Liver (tissue), 8 donors: ENCODE measurements at regions not wholly inside any gene's neighbourhood (a gene's known extent, or its start where the extent isn't known, plus 50 kb on each side); places are given as distances from the start of the nearest gene placed in this dataset.

Experiments
- DNase-seq: peaks from one replicate; pipeline ENCODE4 v3.0.0-alpha.2; 2017; ENCODE audit warnings: low spot score
- H3K27ac ChIP-seq, 2 donors: one replicate each; pipeline ENCODE4 v1.7.0; 2013; ENCODE audit warnings: inconsistent platforms in 2 of 2, low read length in 2 of 2, control low read depth in 1 of 2, low read depth in 1 of 2, mild to moderate bottlenecking in 1 of 2
- H3K27me3 ChIP-seq, 4 donors: one replicate each; pipeline versions ENCODE4 v1.6.1 to v1.7.0; 2013; ENCODE audit warnings: low read length in 3 of 4, inconsistent platforms in 1 of 4, mild to moderate bottlenecking in 1 of 4, moderate library complexity in 1 of 4; ENCODE audit not compliant: control insufficient read depth in 4 of 4, insufficient read depth in 4 of 4
- H3K36me3 ChIP-seq, 4 donors: one replicate each; pipeline versions ENCODE4 v1.6.1 to v1.7.0; 2013; ENCODE audit warnings: low read length in 3 of 4, mild to moderate bottlenecking in 3 of 4, low read depth in 1 of 4, moderate library complexity in 1 of 4; ENCODE audit not compliant: control insufficient read depth in 4 of 4, insufficient read depth in 3 of 4
- H3K4me1 ChIP-seq, 4 donors: one replicate each; pipeline versions ENCODE4 v1.6.1 to v1.7.0; 2013; ENCODE audit warnings: low read length in 3 of 4, mild to moderate bottlenecking in 3 of 4, moderate library complexity in 1 of 4; ENCODE audit not compliant: control insufficient read depth in 4 of 4, insufficient read depth in 4 of 4
- H3K4me3 ChIP-seq, 3 donors: one replicate each; pipeline versions ENCODE4 v1.6.1 to v1.7.0; 2013; ENCODE audit warnings: low read length in 3 of 3, control low read depth in 1 of 3, low read depth in 1 of 3, mild to moderate bottlenecking in 1 of 3
- H3K9ac ChIP-seq, 2 donors: one replicate each; pipeline ENCODE4 v1.7.0; 2013; ENCODE audit warnings: low read length in 2 of 2, mild to moderate bottlenecking in 2 of 2, moderate library complexity in 2 of 2, control low read depth in 1 of 2, low read depth in 1 of 2
- H3K9me3 ChIP-seq, 4 donors: one replicate each; pipeline versions ENCODE4 v1.6.1 to v1.7.0; 2013; ENCODE audit warnings: low read length in 3 of 4; ENCODE audit not compliant: control insufficient read depth in 4 of 4
- CTCF ChIP-seq: fragments of 150-350 bp; IDR thresholded peaks from 2 replicates; pipeline ENCODE4 v1.5.1; 2017; ENCODE audit warnings: improper control_type of control experiment, low read depth, low read length; ENCODE audit not compliant: missing input control
- EGR1 ChIP-seq, 2 donors: IDR thresholded peaks; 2 replicates each; pipeline ENCODE4 v1.6.1; 2016 to 2018; ENCODE audit warnings: antibody characterized with exemption in 2 of 2, low read depth in 2 of 2
- FOXA1 ChIP-seq: IDR thresholded peaks from 2 replicates; pipeline ENCODE4 v1.6.1; 2016; ENCODE audit warnings: antibody characterized with exemption
- FOXA2 ChIP-seq: IDR thresholded peaks from 2 replicates; pipeline ENCODE4 v1.6.1; 2016; ENCODE audit warnings: antibody characterized with exemption
- HNF4A ChIP-seq, 2 donors: conservative IDR thresholded peaks; 2 replicates each; pipeline ENCODE4 v1.6.1; 2016; ENCODE audit warnings: antibody characterized with exemption in 2 of 2, mild to moderate bottlenecking in 2 of 2
- HNF4G ChIP-seq: IDR thresholded peaks from 2 replicates; pipeline ENCODE4 v1.6.1; 2016; ENCODE audit warnings: antibody characterized with exemption
- MAX ChIP-seq: IDR thresholded peaks from 2 replicates; pipeline ENCODE4 v1.6.1; 2016; ENCODE audit warnings: antibody characterized with exemption
- NR2F2 ChIP-seq: IDR thresholded peaks from 2 replicates; pipeline ENCODE4 v1.6.1; 2016; ENCODE audit warnings: antibody characterized with exemption
- RAD21 ChIP-seq, 2 donors: IDR thresholded peaks; 2 replicates each; pipeline ENCODE4 v1.6.1; 2016; ENCODE audit warnings: antibody characterized with exemption in 2 of 2, mild to moderate bottlenecking in 2 of 2
- REST ChIP-seq: IDR thresholded peaks from 2 replicates; pipeline ENCODE4 v1.6.1; 2016; ENCODE audit warnings: antibody characterized with exemption, mild to moderate bottlenecking
- RXRA ChIP-seq, 2 donors: IDR thresholded peaks; 2 replicates each; pipeline ENCODE4 v1.6.1; 2017 to 2018; ENCODE audit warnings: antibody characterized with exemption in 2 of 2, mild to moderate bottlenecking in 1 of 2
- SP1 ChIP-seq: IDR thresholded peaks from 2 replicates; pipeline ENCODE4 v1.6.1; 2018; ENCODE audit warnings: antibody characterized with exemption, mild to moderate bottlenecking
- TAF1 ChIP-seq: conservative IDR thresholded peaks from 2 replicates; pipeline ENCODE4 v1.6.1; 2016; ENCODE audit warnings: antibody characterized with exemption, mild to moderate bottlenecking
- YY1 ChIP-seq: IDR thresholded peaks from 2 replicates; pipeline ENCODE4 v1.6.1; 2016; ENCODE audit warnings: antibody characterized with exemption, mild to moderate bottlenecking
- ZBTB33 ChIP-seq: IDR thresholded peaks from 2 replicates; pipeline ENCODE4 v1.6.1; 2016; ENCODE audit warnings: antibody characterized with exemption
- WGBS: extraction: QIAGEN DNeasy Blood & Tissue Kit; methylation state at CpG from one replicate; pipeline ENCODE4 v1.1.7; 2013; 5-methylcytosine and 5-hydroxymethylcytosine counted together
- donor health status: healthy.
- donor health status: healthy.
- donor health status: healthy.
- donor health status: healthy.
- donor health status: healthy.

- 57% methylated on average over 2 of the region's 2 CpGs for WGBS
- DNase-seq = no peak
- no peak for TF ChIP-seq REST
- TF ChIP-seq EGR1 (IDR thresholded peaks at IDR 0.05; ENCODE audit: low read depth in 2 of 2) = no peak
- TF ChIP-seq TAF1 = no peak
- no peak for TF ChIP-seq RXRA (IDR thresholded peaks at IDR 0.05)
- no peak for TF ChIP-seq RAD21 (IDR thresholded peaks at IDR 0.05)
- no peak for TF ChIP-seq SP1
- TF ChIP-seq ZBTB33 = no peak
- no peak for TF ChIP-seq MAX
- TF ChIP-seq NR2F2 = no peak
- no peak for TF ChIP-seq FOXA1
- TF ChIP-seq FOXA2 = no peak
- no peak for TF ChIP-seq HNF4A (conservative IDR thresholded peaks at IDR 0.05)
- TF ChIP-seq HNF4G = no peak
- TF ChIP-seq CTCF = no peak
- TF ChIP-seq YY1 = no peak
- no peaks in the 10 kb centered on the region for H3K4me1 ChIP-seq
- no peak overlapping the region for H3K27ac ChIP-seq
- H3K9me3 ChIP-seq = peaks cover 0 to 6% (median 2%) of the 10 kb centered on the region in 4 donors
- peaks cover 0 to 4% (median 0%) of the 10 kb centered on the region in 4 donors for H3K27me3 ChIP-seq
- H3K4me3 ChIP-seq = no peak overlapping the region
- H3K9ac ChIP-seq = no peak overlapping the region
- H3K36me3 ChIP-seq = no peaks in the 10 kb centered on the region
Observed at GRCh38 chr9:82920154-82920553, 142.8 kb downstream of the RASEF start.

GRCh38 chr9:82922686-82923085 lies 140.3 kb downstream of the RASEF start:
- Histone ChIP-seq H3K27me3 (peaks cover 0 to 4% (median 0%) of the 10 kb centered on the region in 4 donors), H3K27ac (no peak overlapping the region), H3K36me3 (no peaks in the 10 kb centered on the region), H3K9me3 (no peaks in the 10 kb centered on the region), H3K4me3 (no peak overlapping the region), H3K4me1 (no peaks in the 10 kb centered on the region), H3K9ac (no peak overlapping the region)
- TF ChIP-seq FOXA2 (no peak), MAX (no peak), CTCF (no peak), SP1 (no peak), YY1 (no peak), RAD21 (IDR thresholded peaks at IDR 0.05) (no peak), FOXA1 (no peak)
- DNase-seq = no peak
- WGBS = 91% methylated on average over 10 of the region's 10 CpGs
